ENCODE measurements at regions not wholly inside any gene's neighbourhood (a gene's known extent, or its start where the extent isn't known, plus 50 kb on each side); places are given as distances from the start of the nearest gene placed in this dataset.

DNA sequence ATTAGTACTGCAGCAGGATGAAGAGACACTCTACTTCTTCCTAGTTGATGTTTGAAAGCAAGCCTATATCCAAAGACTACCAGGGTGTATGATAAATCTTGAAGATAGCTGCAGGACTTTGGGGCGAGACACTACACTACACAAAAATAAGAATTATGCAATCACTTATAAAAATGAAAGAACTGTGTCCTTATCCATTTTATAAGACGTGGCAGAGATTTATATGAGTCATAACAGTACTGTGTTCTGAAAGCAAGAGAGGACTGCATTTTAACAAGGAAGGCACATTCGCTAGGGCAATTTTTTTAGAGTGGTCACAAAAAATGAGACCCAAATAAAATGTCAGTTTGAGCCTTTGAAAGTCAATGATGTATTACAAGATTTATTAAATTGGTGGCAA, 617.0 kb upstream of the LINC00305 start:
- Histone ChIP-seq H3K27me3 (ENCODE audit: control insufficient read depth, insufficient read depth, low read length) (no peaks in the 10 kb centered on the region), H3K4me1 (no peaks in the 10 kb centered on the region), H3K4me2 (ENCODE audit: low read length) (no peak overlapping the region), H3K9ac (no peak overlapping the region), H3K9me3 (ENCODE audit: control insufficient read depth, low read length) (no peaks in the 10 kb centered on the region), H2AFZ (no peak overlapping the region), H3K4me3 (ENCODE audit: low read depth, low read length) (no peak overlapping the region), H3K79me2 (no peaks in the 10 kb centered on the region), H3K27ac (no peak overlapping the region), H3K36me3 (ENCODE audit: control insufficient read depth, insufficient read depth, low read length) (no peaks in the 10 kb centered on the region)
- TF ChIP-seq, protein P1, sequence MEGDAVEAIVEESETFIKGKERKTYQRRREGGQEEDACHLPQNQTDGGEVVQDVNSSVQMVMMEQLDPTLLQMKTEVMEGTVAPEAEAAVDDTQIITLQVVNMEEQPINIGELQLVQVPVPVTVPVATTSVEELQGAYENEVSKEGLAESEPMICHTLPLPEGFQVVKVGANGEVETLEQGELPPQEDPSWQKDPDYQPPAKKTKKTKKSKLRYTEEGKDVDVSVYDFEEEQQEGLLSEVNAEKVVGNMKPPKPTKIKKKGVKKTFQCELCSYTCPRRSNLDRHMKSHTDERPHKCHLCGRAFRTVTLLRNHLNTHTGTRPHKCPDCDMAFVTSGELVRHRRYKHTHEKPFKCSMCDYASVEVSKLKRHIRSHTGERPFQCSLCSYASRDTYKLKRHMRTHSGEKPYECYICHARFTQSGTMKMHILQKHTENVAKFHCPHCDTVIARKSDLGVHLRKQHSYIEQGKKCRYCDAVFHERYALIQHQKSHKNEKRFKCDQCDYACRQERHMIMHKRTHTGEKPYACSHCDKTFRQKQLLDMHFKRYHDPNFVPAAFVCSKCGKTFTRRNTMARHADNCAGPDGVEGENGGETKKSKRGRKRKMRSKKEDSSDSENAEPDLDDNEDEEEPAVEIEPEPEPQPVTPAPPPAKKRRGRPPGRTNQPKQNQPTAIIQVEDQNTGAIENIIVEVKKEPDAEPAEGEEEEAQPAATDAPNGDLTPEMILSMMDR (IDR thresholded peaks at IDR 0.05), result no peak

DNA sequence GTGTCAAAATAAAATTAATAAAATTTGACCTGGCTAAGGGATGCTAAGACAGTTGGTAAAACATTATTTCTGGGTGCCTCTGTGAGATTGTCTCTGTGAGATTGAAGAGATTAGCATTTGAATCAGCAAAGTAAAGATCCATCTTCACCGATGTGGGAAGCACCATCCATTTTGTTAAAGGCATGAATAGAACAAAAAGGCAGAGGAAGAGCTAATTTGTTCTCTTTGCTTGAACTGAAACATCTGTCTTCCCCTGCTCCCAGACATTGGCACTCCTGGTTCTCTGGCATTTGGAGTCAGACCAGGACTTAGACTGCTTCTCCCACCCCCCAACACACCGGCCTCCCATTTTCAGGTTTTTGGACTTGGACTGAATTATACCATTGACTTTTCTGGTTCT, 603.8 kb upstream of the LINC00305 start:
- no peak overlapping the region for H3K4me2 ChIP-seq (ENCODE audit: low read length)

DNA sequence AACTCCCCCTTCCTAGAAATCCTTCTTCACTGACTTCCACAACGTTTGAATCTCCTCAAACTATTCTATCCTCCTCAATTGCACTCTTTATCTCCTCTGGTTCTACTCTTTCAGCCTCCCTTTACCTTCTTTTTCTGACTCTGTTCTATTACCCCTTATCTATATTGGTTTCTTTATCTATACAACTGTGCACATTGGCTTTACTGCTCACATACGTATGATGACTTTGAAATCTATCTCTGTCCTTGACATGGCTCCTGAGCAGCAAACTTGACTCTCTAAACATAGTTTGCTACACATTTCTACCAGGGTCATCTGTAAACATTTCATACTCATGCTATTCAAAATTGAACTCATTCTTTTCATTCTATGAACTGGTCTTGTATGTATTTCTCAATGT, 601.0 kb upstream of the LINC00305 start:
- no peaks in the 10 kb centered on the region for H3K4me1 ChIP-seq
- TF ChIP-seq, protein P1 (IDR thresholded peaks at IDR 0.05), result no peak
- H2AFZ ChIP-seq, result no peak overlapping the region
- H3K4me2 ChIP-seq (ENCODE audit: low read length), result no peak overlapping the region
- no peaks in the 10 kb centered on the region for H3K27me3 ChIP-seq (ENCODE audit: control insufficient read depth, insufficient read depth, low read length)
- H3K36me3 ChIP-seq (ENCODE audit: control insufficient read depth, insufficient read depth, low read length), result no peaks in the 10 kb centered on the region
- no peaks in the 10 kb centered on the region for H3K79me2 ChIP-seq
- H3K4me3 ChIP-seq (ENCODE audit: low read depth, low read length), result no peak overlapping the region
- no peaks in the 10 kb centered on the region for H3K9me3 ChIP-seq (ENCODE audit: control insufficient read depth, low read length)
- H3K9ac ChIP-seq, result no peak overlapping the region
- no peak overlapping the region for H3K27ac ChIP-seq

More for the DNA sequence above, 603.8 kb upstream of the LINC00305 start:
- H3K4me1 ChIP-seq, result no peaks in the 10 kb centered on the region
- no peak overlapping the region for H3K27ac ChIP-seq
- TF ChIP-seq, protein P1 (IDR thresholded peaks at IDR 0.05), result no peak
- no peak overlapping the region for H3K9ac ChIP-seq
- no peak overlapping the region for H3K4me3 ChIP-seq (ENCODE audit: low read depth, low read length)
- no peak overlapping the region for H2AFZ ChIP-seq
- no peaks in the 10 kb centered on the region for H3K27me3 ChIP-seq (ENCODE audit: control insufficient read depth, insufficient read depth, low read length)
- H3K36me3 ChIP-seq (ENCODE audit: control insufficient read depth, insufficient read depth, low read length), result no peaks in the 10 kb centered on the region
- H3K9me3 ChIP-seq (ENCODE audit: control insufficient read depth, low read length), result no peaks in the 10 kb centered on the region
- H3K79me2 ChIP-seq, result no peaks in the 10 kb centered on the region

DNA sequence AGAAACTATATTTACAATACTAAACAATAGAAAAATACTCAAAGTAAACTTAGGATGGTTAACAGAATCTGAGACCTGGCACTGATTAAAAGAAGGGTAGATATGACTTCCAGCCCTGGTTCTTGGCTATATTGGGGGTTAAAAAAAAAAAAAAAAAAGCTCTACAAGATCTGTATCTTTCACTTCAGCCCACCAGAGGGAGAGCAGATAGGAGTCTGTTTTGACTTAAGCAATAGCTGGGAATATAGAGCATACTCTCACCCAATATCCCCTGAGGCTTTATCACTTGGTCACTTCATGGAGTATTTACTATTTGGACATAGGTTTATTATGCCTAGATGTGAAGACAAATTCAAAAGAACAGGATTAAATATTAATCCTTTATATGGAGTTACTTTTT, 598.9 kb upstream of the LINC00305 start:
- no peak overlapping the region for H3K9ac ChIP-seq
- TF ChIP-seq, protein P1 (IDR thresholded peaks at IDR 0.05), result no peak
- H3K79me2 ChIP-seq, result no peaks in the 10 kb centered on the region
- H3K27ac ChIP-seq, result no peak overlapping the region
- no peak overlapping the region for H2AFZ ChIP-seq
- no peaks in the 10 kb centered on the region for H3K4me1 ChIP-seq
- no peaks in the 10 kb centered on the region for H3K36me3 ChIP-seq (ENCODE audit: control insufficient read depth, insufficient read depth, low read length)
- no peaks in the 10 kb centered on the region for H3K9me3 ChIP-seq (ENCODE audit: control insufficient read depth, low read length)
- H3K4me3 ChIP-seq (ENCODE audit: low read depth, low read length), result no peak overlapping the region
- H3K27me3 ChIP-seq (ENCODE audit: control insufficient read depth, insufficient read depth, low read length), result no peaks in the 10 kb centered on the region
- no peak overlapping the region for H3K4me2 ChIP-seq (ENCODE audit: low read length)

DNA sequence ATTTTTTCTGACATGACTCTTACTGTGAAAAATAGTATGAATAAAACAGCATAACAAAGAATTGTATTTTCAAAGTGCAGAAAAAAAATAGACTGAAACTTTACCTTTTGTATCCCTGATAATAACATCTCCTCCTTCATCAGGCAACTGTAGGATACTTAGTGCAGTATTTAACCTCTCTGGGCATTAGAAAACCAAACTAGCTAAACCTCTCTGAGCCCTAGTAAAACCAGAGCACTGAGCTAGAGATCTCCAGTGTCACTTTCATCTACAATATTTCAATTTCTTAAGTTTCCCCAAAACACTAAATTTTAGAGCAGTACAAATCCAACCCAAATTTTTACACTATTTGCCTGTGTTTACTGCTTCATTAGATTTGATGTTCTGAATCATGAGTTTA, 594.0 kb upstream of the LINC00305 start:
- Histone ChIP-seq H3K4me2 (ENCODE audit: low read length) (no peak overlapping the region), H3K9ac (no peak overlapping the region), H3K27ac (no peak overlapping the region), H3K36me3 (ENCODE audit: control insufficient read depth, insufficient read depth, low read length) (no peaks in the 10 kb centered on the region), H3K27me3 (ENCODE audit: control insufficient read depth, insufficient read depth, low read length) (no peaks in the 10 kb centered on the region), H3K79me2 (no peaks in the 10 kb centered on the region), H3K9me3 (ENCODE audit: control insufficient read depth, low read length) (no peaks in the 10 kb centered on the region), H3K4me3 (ENCODE audit: low read depth, low read length) (no peak overlapping the region), H2AFZ (no peak overlapping the region), H3K4me1 (no peaks in the 10 kb centered on the region)
- TF ChIP-seq, protein P1 (IDR thresholded peaks at IDR 0.05), result no peak
